ENCODE measurements at regions not wholly inside any gene's neighbourhood (a gene's known extent, or its start where the extent isn't known, plus 50 kb on each side); places are given as distances from the start of the nearest gene placed in this dataset.
"Not testable (repeated sequence)": the region's sequence is repeated elsewhere in the genome, so short reads cannot be mapped to it uniquely, and the experiment has no call there.

GRCh38 chr2:240194341-240194762 is 53.9 kb upstream of the OTOS start:
- TF ChIP-seq POLR2AphosphoS5, POU2F2, POLR2A, TAF1 (IDR thresholded peaks at IDR 0.05; ENCODE audit: low read depth, low read length): not testable (repeated sequence)
